WERI-Rb-1 (cell line): ENCODE measurements at regions not wholly inside any gene's neighbourhood (a gene's known extent, or its start where the extent isn't known, plus 50 kb on each side); places are given as distances from the start of the nearest gene placed in this dataset.
A peak's percentile ranks its signal among the peaks of the same experiment; 100 is the strongest.

Source experiments
- DNase-seq: peaks from one replicate; pipeline ENCODE4 v3.0.0-alpha.2; 2020
- H3K27ac ChIP-seq: fragments of 250-450 bp; sonication (Bioruptor Pico); 2 replicates; pipeline ENCODE4 v1.5.1; 2020; ENCODE audit warnings: mild to moderate bottlenecking, moderate library complexity
- H3K27me3 ChIP-seq: fragments of 250-450 bp; sonication (Bioruptor Pico); 2 replicates; pipeline ENCODE4 v1.5.1; 2021; ENCODE audit warnings: mild to moderate bottlenecking, low read depth, moderate library complexity; ENCODE audit not compliant: insufficient read depth, severe bottlenecking
- H3K36me3 ChIP-seq: fragments of 250-450 bp; sonication (Bioruptor Pico); 2 replicates; pipeline ENCODE4 v1.5.1; 2020; ENCODE audit warnings: mild to moderate bottlenecking, moderate library complexity
- H3K4me3 ChIP-seq: 2 replicates; pipeline ENCODE4 v1.5.1; 2011; ENCODE audit warnings: low read depth, mild to moderate bottlenecking, control low read depth, low read length
- H3K9me3 ChIP-seq: fragments of 250-450 bp; sonication (Bioruptor Pico); 2 replicates; pipeline ENCODE4 v1.5.1; 2021; ENCODE audit warnings: mild to moderate bottlenecking, moderate library complexity; ENCODE audit not compliant: severe bottlenecking
- CTCF ChIP-seq: IDR thresholded peaks from 2 replicates; pipeline ENCODE4 v1.5.1; 2011; ENCODE audit warnings: low read depth, mild to moderate bottlenecking, control low read depth, inconsistent platforms, low read length

- no peak for TF ChIP-seq CTCF
- peaks cover 30% of the 10 kb centered on the region for H3K27me3 ChIP-seq
- no peak for DNase-seq
These were observed 85.3 kb upstream of the FOXP4 start for GRCh38 chr6:41460742-41461336.

GRCh38 chr6:41462033-41462432 is 84.1 kb upstream of the FOXP4 start:
- Histone ChIP-seq H3K27me3 (peaks cover 20% of the 10 kb centered on the region), H3K27ac (no peak overlapping the region)

More at GRCh38 chr6:41460742-41461336, 85.3 kb upstream of the FOXP4 start:
- no peak overlapping the region for H3K4me3 ChIP-seq
- no peaks in the 10 kb centered on the region for H3K9me3 ChIP-seq
- no peak overlapping the region for H3K27ac ChIP-seq
- H3K36me3 ChIP-seq, result no peaks in the 10 kb centered on the region

GRCh38 chr6:41463062-41463930 is 82.9 kb upstream of the FOXP4 start:
- H3K4me3 ChIP-seq, result no peak overlapping the region
- DNase-seq, result peak; percentile 93

More at GRCh38 chr6:41462033-41462432, 84.1 kb upstream of the FOXP4 start:
- no peak for DNase-seq
- Histone ChIP-seq H3K9me3 (no peaks in the 10 kb centered on the region), H3K4me3 (no peak overlapping the region), H3K36me3 (no peaks in the 10 kb centered on the region)
- no peak for TF ChIP-seq CTCF

GRCh38 chr6:41464019-41464418 is 82.2 kb upstream of the FOXP4 start:
- no peaks in the 10 kb centered on the region for H3K36me3 ChIP-seq
- H3K27ac ChIP-seq, result no peak overlapping the region
- no peak for DNase-seq
- H3K27me3 ChIP-seq, result no peaks in the 10 kb centered on the region
- no peak overlapping the region for H3K4me3 ChIP-seq
- no peaks in the 10 kb centered on the region for H3K9me3 ChIP-seq
- no peak for TF ChIP-seq CTCF

More at GRCh38 chr6:41463062-41463930, 82.9 kb upstream of the FOXP4 start:
- peak; percentile 88 for TF ChIP-seq CTCF
- Histone ChIP-seq H3K27ac (no peak overlapping the region), H3K27me3 (peaks cover 7% of the 10 kb centered on the region), H3K36me3 (no peaks in the 10 kb centered on the region), H3K9me3 (no peaks in the 10 kb centered on the region)

GRCh38 chr6:41464481-41464880 is 81.7 kb upstream of the FOXP4 start:
- Histone ChIP-seq H3K27me3 (no peaks in the 10 kb centered on the region), H3K36me3 (no peaks in the 10 kb centered on the region), H3K27ac (no peak overlapping the region), H3K4me3 (no peak overlapping the region), H3K9me3 (no peaks in the 10 kb centered on the region)
- no peak for TF ChIP-seq CTCF
- no peak for DNase-seq
